ENCODE measurements at regions not wholly inside any gene's neighbourhood (a gene's known extent, or its start where the extent isn't known, plus 50 kb on each side); places are given as distances from the start of the nearest gene placed in this dataset.
A peak's percentile ranks its signal among the peaks of the same experiment; 100 is the strongest.
"Not testable (repeated sequence)": the region's sequence is repeated elsewhere in the genome, so short reads cannot be mapped to it uniquely, and the experiment has no call there.

DNA sequence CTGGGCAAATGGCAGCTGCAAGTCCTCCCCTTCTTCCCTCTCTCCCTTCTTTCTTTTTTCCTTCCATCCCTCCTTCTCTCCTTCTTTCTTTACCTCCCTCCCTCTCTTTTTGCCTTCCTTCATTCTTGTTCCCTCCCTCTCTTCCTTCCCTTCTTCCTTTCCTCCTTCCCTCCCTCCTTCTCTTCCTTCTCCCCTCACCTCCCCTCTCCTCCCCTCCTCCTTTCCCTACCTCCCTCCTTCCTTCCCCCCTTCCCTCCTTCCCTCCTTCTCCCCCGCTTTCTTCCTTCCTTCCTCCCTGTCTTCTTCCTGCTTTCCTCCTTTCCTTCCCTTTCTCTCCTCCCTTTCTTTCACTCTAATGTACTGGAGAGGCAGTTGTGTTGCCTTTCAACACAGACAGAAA is 110.8 kb upstream of the SALL1 start:
- Histone ChIP-seq H3K9me3 (no peaks in the 10 kb centered on the region), H3K4me3 (no peak overlapping the region), H3K36me3 (no peaks in the 10 kb centered on the region), H3K27ac (no peak overlapping the region), H3K4me1 (no peaks in the 10 kb centered on the region), H3K27me3 (no peaks in the 10 kb centered on the region)
- no peak for TF ChIP-seq POLR2A (IDR thresholded peaks at IDR 0.05)
- TF ChIP-seq, protein P1, sequence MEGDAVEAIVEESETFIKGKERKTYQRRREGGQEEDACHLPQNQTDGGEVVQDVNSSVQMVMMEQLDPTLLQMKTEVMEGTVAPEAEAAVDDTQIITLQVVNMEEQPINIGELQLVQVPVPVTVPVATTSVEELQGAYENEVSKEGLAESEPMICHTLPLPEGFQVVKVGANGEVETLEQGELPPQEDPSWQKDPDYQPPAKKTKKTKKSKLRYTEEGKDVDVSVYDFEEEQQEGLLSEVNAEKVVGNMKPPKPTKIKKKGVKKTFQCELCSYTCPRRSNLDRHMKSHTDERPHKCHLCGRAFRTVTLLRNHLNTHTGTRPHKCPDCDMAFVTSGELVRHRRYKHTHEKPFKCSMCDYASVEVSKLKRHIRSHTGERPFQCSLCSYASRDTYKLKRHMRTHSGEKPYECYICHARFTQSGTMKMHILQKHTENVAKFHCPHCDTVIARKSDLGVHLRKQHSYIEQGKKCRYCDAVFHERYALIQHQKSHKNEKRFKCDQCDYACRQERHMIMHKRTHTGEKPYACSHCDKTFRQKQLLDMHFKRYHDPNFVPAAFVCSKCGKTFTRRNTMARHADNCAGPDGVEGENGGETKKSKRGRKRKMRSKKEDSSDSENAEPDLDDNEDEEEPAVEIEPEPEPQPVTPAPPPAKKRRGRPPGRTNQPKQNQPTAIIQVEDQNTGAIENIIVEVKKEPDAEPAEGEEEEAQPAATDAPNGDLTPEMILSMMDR (IDR thresholded peaks at IDR 0.05), result no peak
- intact Hi-C loops (cut with DNase I; ENCODE audit: low total_unique reads), result no loop called here
- DNase-seq, result no peak

DNA sequence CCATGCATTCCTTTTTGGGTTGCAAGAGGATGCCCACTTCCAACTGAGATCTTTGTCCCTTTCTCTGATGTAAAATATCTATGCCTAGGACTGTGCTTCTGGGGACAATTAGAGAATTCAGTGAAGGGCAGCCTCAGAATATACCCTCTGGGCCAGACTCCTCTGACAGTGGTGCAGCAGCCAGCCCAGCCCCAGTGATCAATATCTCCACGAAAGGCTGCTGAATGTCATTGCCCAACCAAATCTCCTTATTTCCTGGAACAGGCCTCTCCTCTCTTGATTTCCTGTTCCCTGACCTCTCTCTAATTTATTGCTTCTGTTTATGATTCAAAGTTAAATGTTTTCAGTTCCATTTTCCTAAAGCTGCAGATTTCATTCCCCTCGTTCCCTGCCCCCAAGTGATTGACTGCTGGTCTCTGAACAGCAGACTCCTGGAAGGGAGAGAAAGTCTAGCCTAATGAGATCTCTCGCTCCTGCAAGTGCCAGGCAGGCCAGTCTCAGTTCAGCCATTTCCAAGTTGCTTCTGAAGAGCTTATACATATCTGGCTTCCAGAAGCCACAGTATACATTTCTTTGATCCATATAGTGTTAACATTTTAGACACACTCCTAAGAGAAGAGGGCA is 104.4 kb upstream of the SALL1 start:
- Histone ChIP-seq H3K27ac (no peak overlapping the region), H3K27me3 (no peaks in the 10 kb centered on the region), H3K4me1 (no peaks in the 10 kb centered on the region), H3K9me3 (no peaks in the 10 kb centered on the region), H3K36me3 (no peaks in the 10 kb centered on the region), H3K4me3 (no peak overlapping the region)
- DNase-seq, result no peak
- intact Hi-C loops (cut with DNase I; ENCODE audit: low total_unique reads), result no loop called here
- TF ChIP-seq POLR2A (IDR thresholded peaks at IDR 0.05), result no peak
- TF ChIP-seq, protein P1 (IDR thresholded peaks at IDR 0.05), result no peak

DNA sequence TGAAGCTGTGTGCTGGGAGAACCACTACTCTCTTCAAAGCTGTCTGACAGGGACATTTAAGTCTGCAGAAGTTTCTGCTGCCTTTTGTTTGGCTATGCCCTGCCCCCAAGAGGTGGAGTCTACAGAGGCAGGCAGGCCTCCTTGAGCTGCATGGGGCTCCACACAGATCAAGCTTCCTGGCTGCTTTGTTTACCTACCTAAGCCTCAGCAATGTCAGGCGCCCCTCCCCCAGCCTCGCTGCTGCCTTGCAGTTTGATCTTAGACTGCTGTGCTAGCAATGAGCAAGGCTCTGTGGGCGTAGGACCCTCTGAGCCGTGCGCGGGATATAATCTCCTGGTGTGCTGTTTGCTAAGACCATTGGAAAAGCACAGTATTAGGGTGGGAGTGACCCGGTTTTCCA is 103.3 kb upstream of the SALL1 start:
- not testable (repeated sequence) for H3K36me3 ChIP-seq, DNase-seq

DNA sequence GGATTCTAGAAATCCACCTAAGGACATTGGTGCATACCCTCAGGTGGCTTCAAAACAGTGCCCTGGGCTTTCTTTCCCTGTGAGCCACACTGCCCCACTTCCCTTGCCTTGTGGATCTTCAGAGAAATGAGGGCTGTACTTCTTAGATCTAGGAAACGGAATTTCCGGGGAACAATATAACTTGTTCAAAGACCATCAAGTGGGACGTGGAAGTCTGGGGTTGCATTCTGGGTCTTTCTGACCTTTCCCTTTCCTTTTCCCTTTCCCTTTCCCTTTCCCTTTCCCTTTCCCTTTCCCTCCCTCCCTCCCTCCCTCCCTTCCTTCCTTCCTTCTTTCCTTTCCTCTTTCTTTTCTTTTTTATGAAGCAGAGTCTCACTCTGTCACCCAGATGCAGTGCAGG is 97.1 kb upstream of the SALL1 start:
- no peaks in the 10 kb centered on the region for H3K9me3 ChIP-seq
- no peak overlapping the region for H3K27ac ChIP-seq
- H3K36me3 ChIP-seq, result no peaks in the 10 kb centered on the region
- DNase-seq, result no peak
- H3K4me3 ChIP-seq, result no peak overlapping the region
- TF ChIP-seq, protein P1 (IDR thresholded peaks at IDR 0.05), result no peak
- TF ChIP-seq POLR2A (IDR thresholded peaks at IDR 0.05), result no peak
- H3K27me3 ChIP-seq, result no peaks in the 10 kb centered on the region
- H3K4me1 ChIP-seq, result peaks cover 0 to 4% of the 10 kb centered on the region in 2 donors
- intact Hi-C loops (cut with DNase I; ENCODE audit: low total_unique reads), result no loop called here

More for the DNA sequence above, 103.3 kb upstream of the SALL1 start:
- H3K4me3 ChIP-seq; H3K9me3 ChIP-seq; intact Hi-C loops (cut with DNase I; ENCODE audit: low total_unique reads); H3K4me1 ChIP-seq; H3K27ac ChIP-seq; H3K27me3 ChIP-seq: not testable (repeated sequence)

DNA sequence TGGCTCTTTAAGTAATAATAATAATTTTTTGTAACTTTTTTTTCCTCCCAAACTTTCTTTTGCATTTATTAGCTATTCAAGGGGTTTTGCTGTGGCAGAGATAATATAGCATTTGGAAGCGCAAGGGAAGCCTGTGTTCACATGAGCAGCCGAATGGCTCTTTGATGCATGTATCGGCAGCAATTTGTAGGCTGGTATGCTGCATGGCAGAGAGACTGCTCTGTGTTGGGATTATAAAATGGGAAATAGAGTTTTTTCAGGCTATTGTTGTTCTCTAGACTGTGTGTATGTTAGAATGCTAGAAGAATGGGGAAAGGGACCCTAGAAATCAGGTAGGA is 94.6 kb upstream of the SALL1 start:
- Histone ChIP-seq H3K9me3 (no peaks in the 10 kb centered on the region), H3K27me3 (no peaks in the 10 kb centered on the region), H3K4me3 (no peak overlapping the region), H3K4me1 (peaks cover 0 to 5% of the 10 kb centered on the region in 2 donors), H3K27ac (peak overlapping the region; percentile 41 to 64), H3K36me3 (no peaks in the 10 kb centered on the region)
- DNase-seq, result no peak
- TF ChIP-seq POLR2A (IDR thresholded peaks at IDR 0.05), result no peak
- TF ChIP-seq, protein P1 (IDR thresholded peaks at IDR 0.05), result no peak
- intact Hi-C loops (cut with DNase I; ENCODE audit: low total_unique reads), result no loop called here

All from uterus (tissue), 3 donors.